Progenitor cell of endocrine pancreas (in vitro differentiated cells): ENCODE measurements at regions not wholly inside any gene's neighbourhood (a gene's known extent, or its start where the extent isn't known, plus 50 kb on each side); places are given as distances from the start of the nearest gene placed in this dataset.

Experiments
- DNase-seq: peaks from one replicate; pipeline ENCODE4 v3.0.0; 2021; ENCODE audit warnings: low spot score; ENCODE audit not compliant: unreplicated experiment
- H3K27ac Mint-ChIP-seq: 2 replicates; pipeline ENCODE4 v1.8.0; 2021; ENCODE audit warnings: mild to moderate bottlenecking, moderate library complexity, mixed read lengths
- H3K27me3 Mint-ChIP-seq: 2 replicates; pipeline ENCODE4 v1.8.0; 2021; ENCODE audit warnings: mixed read lengths
- H3K36me3 Mint-ChIP-seq: 2 replicates; pipeline ENCODE4 v1.8.0; 2022; ENCODE audit warnings: mixed read lengths; ENCODE audit not compliant: insufficient read depth
- H3K4me1 Mint-ChIP-seq: 2 replicates; pipeline ENCODE4 v1.8.0; 2021; ENCODE audit warnings: low read depth, mixed read lengths
- H3K4me3 Mint-ChIP-seq: 2 replicates; pipeline ENCODE4 v1.8.0; 2021; ENCODE audit warnings: low read depth, mild to moderate bottlenecking, moderate library complexity, mixed read lengths
- H3K9me3 Mint-ChIP-seq: 2 replicates; pipeline ENCODE4 v1.8.0; 2021; ENCODE audit warnings: low read depth, mixed read lengths
- CTCF ChIP-seq: fragments of 200-600 bp; sonication (generic); IDR thresholded peaks from one replicate; pipeline ENCODE4 v1.5.0; 2021; ENCODE audit warnings: antibody characterized with exemption, mild to moderate bottlenecking; ENCODE audit not compliant: unreplicated experiment

- H3K36me3 Mint-ChIP-seq = no peaks in the 10 kb centered on the region
- H3K4me1 Mint-ChIP-seq = no peaks in the 10 kb centered on the region
- no peak for DNase-seq
- H3K27ac Mint-ChIP-seq = no peak overlapping the region
- H3K27me3 Mint-ChIP-seq = no peaks in the 10 kb centered on the region
- no peak overlapping the region for H3K4me3 Mint-ChIP-seq
- peaks cover 27% of the 10 kb centered on the region for H3K9me3 Mint-ChIP-seq
- TF ChIP-seq CTCF = no peak
Observed at GRCh38 chrX:137286423-137286822, 252.6 kb upstream of the GPR101 start.

GRCh38 chrX:137278825-137279224, 245.0 kb upstream of the GPR101 start:
- H3K9me3 Mint-ChIP-seq = peaks cover 14% of the 10 kb centered on the region
- no peak overlapping the region for H3K4me3 Mint-ChIP-seq
- H3K36me3 Mint-ChIP-seq = no peaks in the 10 kb centered on the region
- DNase-seq = no peak
- H3K27me3 Mint-ChIP-seq = no peaks in the 10 kb centered on the region
- peaks cover 7% of the 10 kb centered on the region for H3K4me1 Mint-ChIP-seq
- H3K27ac Mint-ChIP-seq = no peak overlapping the region
- no peak for TF ChIP-seq CTCF

GRCh38 chrX:137263374-137263773, 229.6 kb upstream of the GPR101 start:
- Mint-ChIP-seq H3K27ac (no peak overlapping the region), H3K27me3 (no peaks in the 10 kb centered on the region), H3K4me1 (no peaks in the 10 kb centered on the region), H3K9me3 (peaks cover 54% of the 10 kb centered on the region), H3K36me3 (no peaks in the 10 kb centered on the region), H3K4me3 (no peak overlapping the region)
- no peak for DNase-seq
- TF ChIP-seq CTCF = no peak

- Mint-ChIP-seq H3K27me3 (no peaks in the 10 kb centered on the region), H3K9me3 (peaks cover 27% of the 10 kb centered on the region), H3K4me3 (no peak overlapping the region), H3K4me1 (no peaks in the 10 kb centered on the region), H3K36me3 (no peaks in the 10 kb centered on the region), H3K27ac (no peak overlapping the region)
- TF ChIP-seq CTCF = no peak
- no peak for DNase-seq
Observed at GRCh38 chrX:137245183-137245582, 211.4 kb upstream of the GPR101 start.

GRCh38 chrX:137236837-137237236, 203.0 kb upstream of the GPR101 start:
- H3K36me3 Mint-ChIP-seq = no peaks in the 10 kb centered on the region
- H3K4me3 Mint-ChIP-seq = no peak overlapping the region
- no peak overlapping the region for H3K27ac Mint-ChIP-seq
- peaks cover 10% of the 10 kb centered on the region for H3K9me3 Mint-ChIP-seq
- H3K27me3 Mint-ChIP-seq = no peaks in the 10 kb centered on the region
- H3K4me1 Mint-ChIP-seq = peaks cover 24% of the 10 kb centered on the region
- DNase-seq = no peak
- no peak for TF ChIP-seq CTCF
